ENCODE measurements at regions not wholly inside any gene's neighbourhood (a gene's known extent, or its start where the extent isn't known, plus 50 kb on each side); places are given as distances from the start of the nearest gene placed in this dataset.

DNA sequence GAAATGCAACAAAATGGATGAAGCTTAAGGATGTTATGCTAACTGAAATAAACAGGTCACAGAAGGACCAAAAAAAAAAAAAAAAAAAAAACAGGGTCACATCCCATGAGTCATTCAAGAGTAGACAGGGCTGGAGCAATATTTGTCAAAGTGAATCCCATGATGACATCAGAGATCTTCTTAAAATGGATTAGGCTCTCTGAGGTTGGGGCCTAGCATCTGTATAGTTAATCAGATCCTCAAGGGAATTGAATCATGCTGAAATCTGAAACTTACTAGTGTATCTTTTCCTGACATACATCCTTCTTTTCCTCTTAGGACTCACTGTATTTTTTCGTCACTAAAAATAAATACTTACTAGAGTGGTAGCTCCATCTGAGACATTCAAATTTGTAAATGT is 380.6 kb upstream of the NXPH2 start:
- Histone ChIP-seq H3K23ac (ENCODE audit: insufficient read length, low read depth, low read length) (no peak overlapping the region), H3T11ph (ENCODE audit: low read length) (no peak overlapping the region), H2BK12ac (ENCODE audit: insufficient read length, low read depth, low read length) (no peak overlapping the region), H4K8ac (replicated peaks; ENCODE audit: insufficient read length, low read depth, low read length) (no peak overlapping the region), H2BK120ac (ENCODE audit: low read depth, low read length, poor library complexity, severe bottlenecking) (no peak overlapping the region), H3K27me3 (ENCODE audit: insufficient read depth, low read length) (no peaks in the 10 kb centered on the region), H3K79me1 (ENCODE audit: insufficient read depth, low read depth, low read length, poor library complexity, severe bottlenecking) (no peaks in the 10 kb centered on the region), H2BK20ac (ENCODE audit: low read depth, low read length, poor library complexity, severe bottlenecking) (no peak overlapping the region), H3K14ac (ENCODE audit: insufficient read depth, low read length) (no peak overlapping the region), H3K9ac (ENCODE audit: extremely low read depth, insufficient read length, low read length) (no peak overlapping the region), H4K5ac (ENCODE audit: insufficient read length, low read depth, low read length) (no peak overlapping the region), H2BK5ac (ENCODE audit: insufficient read length, low read length) (no peak overlapping the region), H3K18ac (ENCODE audit: insufficient read length, low read depth, low read length) (no peak overlapping the region), H3K4me2 (ENCODE audit: insufficient read depth, insufficient read length, low read length) (no peak overlapping the region), H3K79me2 (ENCODE audit: insufficient read depth, low read length) (no peaks in the 10 kb centered on the region), H3K9me3 (ENCODE audit: control insufficient read depth, low read depth, low read length) (no peaks in the 10 kb centered on the region), H3K4ac (ENCODE audit: low read depth, low read length) (no peak overlapping the region), H2AFZ (ENCODE audit: low read length) (no peak overlapping the region), H4K20me1 (ENCODE audit: control insufficient read depth, insufficient read depth, insufficient read length) (no peaks in the 10 kb centered on the region), H4K91ac (ENCODE audit: insufficient read length, low read depth, low read length) (no peak overlapping the region), H3K4me1 (ENCODE audit: insufficient read depth, low read length) (peaks cover 3% of the 10 kb centered on the region; the same call in 1 of the 2 replicates), H3K23me2 (ENCODE audit: insufficient read length, low read depth, low read length, poor library complexity, severe bottlenecking) (no peaks in the 10 kb centered on the region), H3K56ac (ENCODE audit: insufficient read length, low read depth, low read length) (no peak overlapping the region), H3K27ac (ENCODE audit: insufficient read length, low read depth, low read length) (no peak overlapping the region), H2AK5ac (ENCODE audit: insufficient read length, low read length) (no peak overlapping the region), H2BK15ac (ENCODE audit: low read depth, low read length) (no peak overlapping the region)
- TF ChIP-seq, protein P1, sequence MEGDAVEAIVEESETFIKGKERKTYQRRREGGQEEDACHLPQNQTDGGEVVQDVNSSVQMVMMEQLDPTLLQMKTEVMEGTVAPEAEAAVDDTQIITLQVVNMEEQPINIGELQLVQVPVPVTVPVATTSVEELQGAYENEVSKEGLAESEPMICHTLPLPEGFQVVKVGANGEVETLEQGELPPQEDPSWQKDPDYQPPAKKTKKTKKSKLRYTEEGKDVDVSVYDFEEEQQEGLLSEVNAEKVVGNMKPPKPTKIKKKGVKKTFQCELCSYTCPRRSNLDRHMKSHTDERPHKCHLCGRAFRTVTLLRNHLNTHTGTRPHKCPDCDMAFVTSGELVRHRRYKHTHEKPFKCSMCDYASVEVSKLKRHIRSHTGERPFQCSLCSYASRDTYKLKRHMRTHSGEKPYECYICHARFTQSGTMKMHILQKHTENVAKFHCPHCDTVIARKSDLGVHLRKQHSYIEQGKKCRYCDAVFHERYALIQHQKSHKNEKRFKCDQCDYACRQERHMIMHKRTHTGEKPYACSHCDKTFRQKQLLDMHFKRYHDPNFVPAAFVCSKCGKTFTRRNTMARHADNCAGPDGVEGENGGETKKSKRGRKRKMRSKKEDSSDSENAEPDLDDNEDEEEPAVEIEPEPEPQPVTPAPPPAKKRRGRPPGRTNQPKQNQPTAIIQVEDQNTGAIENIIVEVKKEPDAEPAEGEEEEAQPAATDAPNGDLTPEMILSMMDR (conservative IDR thresholded peaks at IDR 0.05): no peak
- H3K4me1 Mint-ChIP-seq: peaks cover 21% of the 10 kb centered on the region in 2 experiments
- peaks cover 0 to 2% (median 0%) of the 10 kb centered on the region in 3 experiments; a peak in 1 of 7 replicates for H3K36me3 Mint-ChIP-seq (ENCODE audit: insufficient read depth in 1 of 3, low read depth in 3 of 3)
- H3K27me3 Mint-ChIP-seq (ENCODE audit: low read depth): no peaks in the 10 kb centered on the region
- H3K4me3 Mint-ChIP-seq: no peak overlapping the region
- no peak overlapping the region for H3K27ac Mint-ChIP-seq
- no peak for DNase-seq
- H3K9me3 Mint-ChIP-seq: no peaks in the 10 kb centered on the region; a peak in 1 of 5 replicates
- no CpG with 5 or more reads among the region's 1 CpG for WGBS (ENCODE audit: extremely low coverage, insufficient read length, low lambda C conversion rate)
